GM12891 (cell line): ENCODE measurements at regions not wholly inside any gene's neighbourhood (a gene's known extent, or its start where the extent isn't known, plus 50 kb on each side); places are given as distances from the start of the nearest gene placed in this dataset.

Experiments
- PAX5 ChIP-seq: IDR thresholded peaks from 2 replicates; pipeline ENCODE4 v1.6.1; 2011; ENCODE audit warnings: low read length, moderate library complexity, mild to moderate bottlenecking; ENCODE audit not compliant: insufficient read depth, severe bottlenecking
- POLR2A ChIP-seq: IDR thresholded peaks from 2 replicates; pipeline ENCODE4 v1.6.1; 2011; ENCODE audit warnings: low read depth, low read length, control low read depth
- POLR2AphosphoS5 ChIP-seq: IDR thresholded peaks from 2 replicates; pipeline ENCODE4 v1.6.1; 2011; ENCODE audit warnings: low read depth, low read length, control low read depth
- SPI1 ChIP-seq: IDR thresholded peaks from 2 replicates; pipeline ENCODE4 v1.6.1; 2011; ENCODE audit warnings: low read depth, low read length, control low read depth
- TAF1 ChIP-seq: IDR thresholded peaks from 2 replicates; pipeline ENCODE4 v1.6.1; 2011; ENCODE audit warnings: low read depth, low read length, control low read depth

DNA sequence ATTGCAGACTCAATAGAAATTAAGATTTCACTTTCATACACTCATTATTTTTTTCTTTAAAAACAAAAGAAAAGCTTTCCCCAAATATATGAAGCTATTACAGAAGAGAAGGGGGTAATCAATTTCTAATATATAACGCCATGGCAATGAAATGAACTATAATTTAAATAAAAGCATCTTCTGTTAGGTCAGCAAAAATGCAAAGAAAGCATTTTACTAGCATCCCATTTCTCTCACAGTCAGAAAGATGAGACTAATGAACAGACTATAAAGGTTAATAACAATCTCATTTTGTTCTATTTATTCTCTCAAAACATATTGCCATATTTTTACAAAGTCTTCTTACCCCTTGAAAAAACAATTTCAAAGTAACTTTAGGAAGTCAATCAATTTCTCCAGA lies 89.0 kb downstream of the TRIML1 start:
- no peak for TF ChIP-seq POLR2A
- no peak for TF ChIP-seq TAF1
- no peak for TF ChIP-seq POLR2AphosphoS5
- no peak for TF ChIP-seq SPI1
- TF ChIP-seq PAX5: no peak
